ENCODE measurements at regions not wholly inside any gene's neighbourhood (a gene's known extent, or its start where the extent isn't known, plus 50 kb on each side); places are given as distances from the start of the nearest gene placed in this dataset.

DNA sequence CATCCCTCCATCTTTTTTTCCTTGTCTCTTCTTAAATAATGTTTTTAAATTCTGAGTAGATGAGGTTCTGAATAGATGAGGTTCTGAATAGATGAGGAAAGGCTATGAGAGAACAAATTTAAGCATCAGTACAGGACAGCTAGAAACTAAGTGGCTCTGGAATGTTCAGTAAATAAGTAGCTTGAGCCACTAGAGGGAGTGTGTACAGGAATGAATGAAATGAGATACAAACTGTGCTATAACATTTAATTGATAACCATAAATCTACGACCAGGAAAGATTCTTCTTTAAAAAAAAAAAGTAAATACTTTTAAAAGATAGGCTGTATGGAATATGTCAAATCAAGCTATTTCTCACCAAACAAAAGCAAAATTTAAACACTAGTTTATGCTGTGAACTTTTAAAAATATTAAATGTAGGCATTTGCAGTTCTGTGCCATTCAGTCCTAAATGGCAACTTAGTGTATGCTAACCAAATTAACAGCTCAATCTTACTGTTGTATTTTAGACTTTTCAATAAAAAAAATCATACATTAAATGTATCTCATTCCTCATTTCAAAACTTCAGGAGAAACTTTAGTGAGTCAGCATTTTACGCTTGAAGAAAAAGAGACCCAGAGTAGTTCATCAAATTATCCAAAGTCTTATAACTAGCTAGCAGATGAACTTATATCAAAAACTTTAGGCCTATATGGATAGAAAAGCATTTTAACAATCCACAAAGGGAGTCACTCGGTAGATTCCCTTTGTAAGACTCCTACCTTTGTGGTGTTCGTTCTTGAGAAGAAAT is 70.4 kb upstream of the SNX2 start (continued):
- TF ChIP-seq, protein P1, sequence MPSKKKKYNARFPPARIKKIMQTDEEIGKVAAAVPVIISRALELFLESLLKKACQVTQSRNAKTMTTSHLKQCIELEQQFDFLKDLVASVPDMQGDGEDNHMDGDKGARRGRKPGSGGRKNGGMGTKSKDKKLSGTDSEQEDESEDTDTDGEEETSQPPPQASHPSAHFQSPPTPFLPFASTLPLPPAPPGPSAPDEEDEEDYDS (CRISPR knock-in tag; IDR thresholded peaks at IDR 0.05) = no peak
- TF ChIP-seq HIC2 (CRISPR knock-in tag; IDR thresholded peaks at IDR 0.05; ENCODE audit: low read depth) (no peak), ZBTB3 (CRISPR knock-in tag; IDR thresholded peaks at IDR 0.05; ENCODE audit: borderline replicate concordance, low read depth) (no peak), ZSCAN20 (CRISPR knock-in tag; IDR thresholded peaks at IDR 0.05; ENCODE audit: borderline replicate concordance) (no peak), U2AF1 (optimal IDR thresholded peaks at IDR 0.05; ENCODE audit: low read depth, low read length) (no peak), MBNL3 (CRISPR knock-in tag; conservative IDR thresholded peaks at IDR 0.05) (no peak), KAT8 (CRISPR knock-in tag; IDR thresholded peaks at IDR 0.05) (no peak), ZNF362 (CRISPR knock-in tag; IDR thresholded peaks at IDR 0.05; ENCODE audit: borderline replicate concordance) (no peak), PCBP1 (IDR thresholded peaks at IDR 0.05; ENCODE audit: borderline replicate concordance, low read depth, low read length) (no peak), SOX5 (CRISPR knock-in tag; IDR thresholded peaks at IDR 0.05; ENCODE audit: borderline replicate concordance) (no peak), ZNF572 (CRISPR knock-in tag; IDR thresholded peaks at IDR 0.05) (no peak), SMYD3 (CRISPR knock-in tag; IDR thresholded peaks at IDR 0.05) (no peak), GATA4 (IDR thresholded peaks at IDR 0.05; ENCODE audit: borderline replicate concordance, low read depth) (no peak), ZNF317 (CRISPR knock-in tag; IDR thresholded peaks at IDR 0.05) (no peak), AGO1 (IDR thresholded peaks at IDR 0.05; ENCODE audit: low read depth, low read length, poor library complexity, severe bottlenecking) (no peak), FOXA3 (CRISPR knock-in tag; IDR thresholded peaks at IDR 0.05) (0 out of 2 replicates have a peak, but pooled peaks have one; percentile 22), MTF1 (CRISPR knock-in tag; IDR thresholded peaks at IDR 0.05) (no peak), ZNF3 (CRISPR knock-in tag; IDR thresholded peaks at IDR 0.05) (no peak), ZNF720 (CRISPR knock-in tag; IDR thresholded peaks at IDR 0.05) (no peak), ZSCAN29 (CRISPR knock-in tag; conservative IDR thresholded peaks at IDR 0.05) (no peak), ZNF451 (CRISPR knock-in tag; IDR thresholded peaks at IDR 0.05) (no peak), ZNF331 (CRISPR knock-in tag; IDR thresholded peaks at IDR 0.05) (no peak)
- TF ChIP-seq, protein P2, sequence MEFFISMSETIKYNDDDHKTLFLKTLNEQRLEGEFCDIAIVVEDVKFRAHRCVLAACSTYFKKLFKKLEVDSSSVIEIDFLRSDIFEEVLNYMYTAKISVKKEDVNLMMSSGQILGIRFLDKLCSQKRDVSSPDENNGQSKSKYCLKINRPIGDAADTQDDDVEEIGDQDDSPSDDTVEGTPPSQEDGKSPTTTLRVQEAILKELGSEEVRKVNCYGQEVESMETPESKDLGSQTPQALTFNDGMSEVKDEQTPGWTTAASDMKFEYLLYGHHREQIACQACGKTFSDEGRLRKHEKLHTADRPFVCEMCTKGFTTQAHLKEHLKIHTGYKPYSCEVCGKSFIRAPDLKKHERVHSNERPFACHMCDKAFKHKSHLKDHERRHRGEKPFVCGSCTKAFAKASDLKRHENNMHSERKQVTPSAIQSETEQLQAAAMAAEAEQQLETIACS (CRISPR knock-in tag; IDR thresholded peaks at IDR 0.05) = no peak
- TF ChIP-seq, protein P3, sequence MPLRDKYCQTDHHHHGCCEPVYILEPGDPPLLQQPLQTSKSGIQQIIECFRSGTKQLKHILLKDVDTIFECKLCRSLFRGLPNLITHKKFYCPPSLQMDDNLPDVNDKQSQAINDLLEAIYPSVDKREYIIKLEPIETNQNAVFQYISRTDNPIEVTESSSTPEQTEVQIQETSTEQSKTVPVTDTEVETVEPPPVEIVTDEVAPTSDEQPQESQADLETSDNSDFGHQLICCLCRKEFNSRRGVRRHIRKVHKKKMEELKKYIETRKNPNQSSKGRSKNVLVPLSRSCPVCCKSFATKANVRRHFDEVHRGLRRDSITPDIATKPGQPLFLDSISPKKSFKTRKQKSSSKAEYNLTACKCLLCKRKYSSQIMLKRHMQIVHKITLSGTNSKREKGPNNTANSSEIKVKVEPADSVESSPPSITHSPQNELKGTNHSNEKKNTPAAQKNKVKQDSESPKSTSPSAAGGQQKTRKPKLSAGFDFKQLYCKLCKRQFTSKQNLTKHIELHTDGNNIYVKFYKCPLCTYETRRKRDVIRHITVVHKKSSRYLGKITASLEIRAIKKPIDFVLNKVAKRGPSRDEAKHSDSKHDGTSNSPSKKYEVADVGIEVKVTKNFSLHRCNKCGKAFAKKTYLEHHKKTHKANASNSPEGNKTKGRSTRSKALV (CRISPR knock-in tag; IDR thresholded peaks at IDR 0.05) = no peak
